HCT116 (cell line): ENCODE measurements at regions not wholly inside any gene's neighbourhood (a gene's known extent, or its start where the extent isn't known, plus 50 kb on each side); places are given as distances from the start of the nearest gene placed in this dataset.

Experiments used
- ATAC-seq: fragments of 200-7000 bp; cut with Tn5 transposase; 2 replicates; pipeline ENCODE4 v1.9.1; 2020; ENCODE audit warnings: mild to moderate bottlenecking, moderate library complexity
- BruUV-seq: library from RNA; stranded (reverse); fragments of 400-500 nt; replicated peaks from 2 replicates; lab custom pipeline; 2021; lab: Mats Ljungman, UMichigan
- CTCF ChIA-PET: fragments of 300-600 bp; sonication (Branson Sonifier 250); formaldehyde crosslinking; loops from one replicate; lab custom pipeline; 2021; ENCODE audit warnings: antibody characterized with exemption; lab: Charles Lee
- POLR2A ChIA-PET: fragments of 300-600, 350-600 bp; sonication (Branson Sonifier 250); formaldehyde crosslinking; loops from one replicate; lab custom pipeline; 2021; ENCODE audit warnings: antibody characterized with exemption; lab: Charles Lee
- RAD21 ChIA-PET, 2 experiments: fragments of 300-600 bp; sonication (Branson Sonifier 250); formaldehyde crosslinking; loops; one replicate each; lab custom pipeline; 2023; ENCODE audit warnings: low total read pairs in 2 of 2; ENCODE audit not compliant: uncharacterized antibody in 2 of 2, unreplicated experiment in 2 of 2, low non-redundant PET in 1 of 2; lab: Charles Lee
- DNase-seq: peaks from one replicate; pipeline ENCODE4 v3.0.0-alpha.2; 2010; ENCODE audit warnings: low read depth, low spot score
- H2AFZ ChIP-seq: fragments of 200-600 bp; shearing (Covaris generic), sonication (generic); 2 replicates; pipeline ENCODE4 v1.6.1; 2017; ENCODE audit warnings: low read depth, mixed run types, mixed read lengths, antibody characterized with exemption, low read length; ENCODE audit not compliant: poor library complexity, severe bottlenecking
- H3K27ac ChIP-seq: 2 replicates; pipeline ENCODE4 v1.5.1; 2012; ENCODE audit warnings: low read depth, low read length
- H3K27me3 ChIP-seq: fragments of 200-600 bp; sonication (generic); 2 replicates; pipeline ENCODE4 v1.6.1; 2016; ENCODE audit warnings: mixed run types, low read length, mixed read lengths; ENCODE audit not compliant: insufficient read depth
- H3K36me3 ChIP-seq, 2 experiments: fragments of 200-500 bp in 1 of 2; fragments of 200-600 bp in 1 of 2; sonication (Bioruptor generic) in 1 of 2; sonication (generic) in 1 of 2; 2 replicates each; pipeline versions ENCODE4 v1.5.1 to v1.6.1; 2014 to 2016; ENCODE audit warnings: low read length in 2 of 2, inconsistent platforms in 1 of 2, mixed read lengths in 1 of 2, mixed run types in 1 of 2; ENCODE audit not compliant: insufficient read depth in 2 of 2, control insufficient read depth in 1 of 2
- H3K4me1 ChIP-seq, 2 experiments: fragments of 200-600 bp in 1 of 2; sonication (generic) in 1 of 2; 2 replicates each; pipeline versions ENCODE4 v1.5.1 to v1.6.1; 2012 to 2017; ENCODE audit warnings: low read length in 2 of 2, inconsistent platforms in 1 of 2, mild to moderate bottlenecking in 1 of 2, mixed read lengths in 1 of 2, mixed run types in 1 of 2, moderate library complexity in 1 of 2; ENCODE audit not compliant: insufficient read depth in 2 of 2, control insufficient read depth in 1 of 2
- H3K4me2 ChIP-seq: fragments of 200-600 bp; sonication (generic); 2 replicates; pipeline ENCODE4 v1.6.1; 2017; ENCODE audit warnings: mixed run types, low read length, mixed read lengths
- H3K4me3 ChIP-seq, 2 experiments: fragments of 200-600 bp in 1 of 2; sonication (generic) in 1 of 2; replicated peaks in 1 of 2; 2 replicates each; pipeline ENCODE4 v1.5.1; 2011 to 2016; ENCODE audit warnings: low read length in 2 of 2, control low read depth in 1 of 2, low read depth in 1 of 2, mild to moderate bottlenecking in 1 of 2, mixed read lengths in 1 of 2, mixed run types in 1 of 2
- H3K79me2 ChIP-seq: fragments of 200-600 bp; sonication (generic); 2 replicates; pipeline ENCODE4 v1.6.1; 2017; ENCODE audit warnings: mild to moderate bottlenecking, mixed run types, low read length, moderate library complexity, mixed read lengths; ENCODE audit not compliant: insufficient read depth
- H3K9ac ChIP-seq: fragments of 200-600 bp; sonication (generic); 2 replicates; pipeline ENCODE4 v1.6.1; 2016; ENCODE audit warnings: low read length, mixed read lengths
- H3K9me2 ChIP-seq: fragments of 200-600 bp; sonication (generic), shearing (Covaris generic); 2 replicates; pipeline ENCODE4 v1.6.1; 2017; ENCODE audit warnings: mixed run types, mild to moderate bottlenecking, moderate library complexity; ENCODE audit not compliant: insufficient read depth
- H3K9me3 ChIP-seq, 2 experiments: fragments of 200-500 bp in 1 of 2; fragments of 200-600 bp in 1 of 2; sonication (Bioruptor generic) in 1 of 2; sonication (generic) in 1 of 2; 2 replicates each; pipeline ENCODE4 v1.6.1; 2014 to 2017; ENCODE audit warnings: low read length in 2 of 2, mixed read lengths in 2 of 2, inconsistent platforms in 1 of 2, low read depth in 1 of 2, mild to moderate bottlenecking in 1 of 2, mixed run types in 1 of 2, moderate library complexity in 1 of 2; ENCODE audit not compliant: control insufficient read depth in 1 of 2, insufficient read depth in 1 of 2
- H4K20me1 ChIP-seq: fragments of 200-600 bp; sonication (generic), shearing (Covaris generic); 2 replicates; pipeline ENCODE4 v1.6.1; 2017; ENCODE audit warnings: mixed run types, mild to moderate bottlenecking, moderate library complexity; ENCODE audit not compliant: insufficient read depth
- CEBPB ChIP-seq: IDR thresholded peaks from 2 replicates; pipeline ENCODE4 v1.6.1; 2012; ENCODE audit warnings: low read depth
- ELF1 ChIP-seq: IDR thresholded peaks from 2 replicates; pipeline ENCODE4 v1.6.1; 2012; ENCODE audit warnings: low read depth, borderline replicate concordance
- EZH2 ChIP-seq: fragments of 200-600 bp; sonication (generic); IDR thresholded peaks from 2 replicates; pipeline ENCODE4 v1.6.1; 2017; ENCODE audit warnings: antibody characterized with exemption, mixed run types
- EZH2phosphoT487 ChIP-seq: fragments of 200-600 bp; IDR thresholded peaks from 2 replicates; pipeline ENCODE4 v1.6.1; 2018; ENCODE audit warnings: antibody characterized with exemption, borderline replicate concordance
- JUND ChIP-seq: IDR thresholded peaks from 2 replicates; pipeline ENCODE4 v1.6.1; 2012
- POLR2AphosphoS5 ChIP-seq: IDR thresholded peaks from 2 replicates; pipeline ENCODE4 v1.6.1; 2011; ENCODE audit warnings: mild to moderate bottlenecking, low read depth, low read length, moderate library complexity
- TCF7L2 ChIP-seq: IDR thresholded peaks from 2 replicates; pipeline ENCODE4 v1.7.0; 2011; ENCODE audit warnings: borderline replicate concordance, inconsistent platforms; ENCODE audit not compliant: insufficient read depth, insufficient read length; ENCODE audit errors: extremely low read depth
- YY1 ChIP-seq: IDR thresholded peaks from 2 replicates; pipeline ENCODE4 v1.6.1; 2011; ENCODE audit warnings: low read length, low read depth, moderate library complexity, mild to moderate bottlenecking; ENCODE audit not compliant: insufficient replicate concordance; ENCODE audit errors: extremely low read depth
- ZFX ChIP-seq: fragments of 450-650 bp; IDR thresholded peaks from 2 replicates; pipeline ENCODE4 v1.6.1; 2017
- ZNF274 ChIP-seq: fragments of 200-500 bp; sonication (Bioruptor generic); IDR thresholded peaks from 2 replicates; pipeline ENCODE4 v1.6.1; 2014; ENCODE audit warnings: mild to moderate bottlenecking, low read depth, low read length, inconsistent platforms
- intact Hi-C: fragments of 100-400 bp; cut with micrococcal nuclease; formaldehyde crosslinking; loops from 2 replicates; pipeline ENCODE4 v1.10.0; 2022
- TF ChIP-seq, protein P1 (sequence below): IDR thresholded peaks from 2 replicates; pipeline ENCODE4 v1.6.1; 2012
- TF ChIP-seq, protein P2 (sequence below), 3 experiments: fragments of 200-600 bp in 1 of 3; sonication (generic) in 1 of 3; IDR thresholded peaks in 2 of 3; conservative IDR thresholded peaks in 1 of 3; 2 replicates each; pipeline ENCODE4 v1.5.1; 2012 to 2017; ENCODE audit warnings: low read depth in 2 of 3, low read length in 2 of 3, antibody characterized with exemption in 1 of 3, borderline replicate concordance in 1 of 3, control low read depth in 1 of 3, mild to moderate bottlenecking in 1 of 3, mixed read lengths in 1 of 3, mixed run types in 1 of 3, moderate library complexity in 1 of 3; ENCODE audit not compliant: insufficient read depth in 1 of 3

DNA sequence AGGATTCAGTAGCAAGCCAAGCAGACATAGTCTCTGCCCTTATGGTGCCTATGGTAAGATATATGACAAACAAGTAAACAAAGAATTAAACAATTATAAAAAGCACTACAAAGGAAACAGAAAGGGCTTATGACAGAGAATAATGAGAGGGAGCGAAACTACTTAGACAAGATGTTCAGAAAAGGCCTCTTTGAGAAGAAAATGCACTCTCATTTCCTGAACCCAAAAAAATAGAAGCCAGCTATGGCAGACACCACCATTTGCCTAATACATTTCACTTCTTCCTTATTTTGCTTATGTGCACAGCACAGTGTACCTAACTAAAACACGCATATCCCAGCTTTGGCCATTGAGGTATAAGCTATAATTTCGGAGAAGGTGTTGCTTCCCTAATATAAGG is 465.5 kb upstream of the PPP2R3A start:
- H3K9me3 ChIP-seq: no peaks in the 10 kb centered on the region
- RAD21 ChIA-PET: no interaction called here
- CTCF ChIA-PET: no interaction called here
- H3K27me3 ChIP-seq: peaks cover 44% of the 10 kb centered on the region
- H3K9me2 ChIP-seq: no peaks in the 10 kb centered on the region
- H2AFZ ChIP-seq: no peak overlapping the region
- no peaks in the 10 kb centered on the region for H3K36me3 ChIP-seq
- no peaks in the 10 kb centered on the region for H4K20me1 ChIP-seq
- ATAC-seq: no peak
- no peaks in the 10 kb centered on the region for H3K79me2 ChIP-seq
- no peak for TF ChIP-seq POLR2AphosphoS5
- no peak for TF ChIP-seq EZH2phosphoT487
- TF ChIP-seq TCF7L2: no peak
- no peak for TF ChIP-seq EZH2
- TF ChIP-seq ZFX: no peak
- TF ChIP-seq, protein P1, sequence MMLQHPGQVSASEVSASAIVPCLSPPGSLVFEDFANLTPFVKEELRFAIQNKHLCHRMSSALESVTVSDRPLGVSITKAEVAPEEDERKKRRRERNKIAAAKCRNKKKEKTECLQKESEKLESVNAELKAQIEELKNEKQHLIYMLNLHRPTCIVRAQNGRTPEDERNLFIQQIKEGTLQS: no peak
- no peak for TF ChIP-seq JUND
- TF ChIP-seq, protein P2, sequence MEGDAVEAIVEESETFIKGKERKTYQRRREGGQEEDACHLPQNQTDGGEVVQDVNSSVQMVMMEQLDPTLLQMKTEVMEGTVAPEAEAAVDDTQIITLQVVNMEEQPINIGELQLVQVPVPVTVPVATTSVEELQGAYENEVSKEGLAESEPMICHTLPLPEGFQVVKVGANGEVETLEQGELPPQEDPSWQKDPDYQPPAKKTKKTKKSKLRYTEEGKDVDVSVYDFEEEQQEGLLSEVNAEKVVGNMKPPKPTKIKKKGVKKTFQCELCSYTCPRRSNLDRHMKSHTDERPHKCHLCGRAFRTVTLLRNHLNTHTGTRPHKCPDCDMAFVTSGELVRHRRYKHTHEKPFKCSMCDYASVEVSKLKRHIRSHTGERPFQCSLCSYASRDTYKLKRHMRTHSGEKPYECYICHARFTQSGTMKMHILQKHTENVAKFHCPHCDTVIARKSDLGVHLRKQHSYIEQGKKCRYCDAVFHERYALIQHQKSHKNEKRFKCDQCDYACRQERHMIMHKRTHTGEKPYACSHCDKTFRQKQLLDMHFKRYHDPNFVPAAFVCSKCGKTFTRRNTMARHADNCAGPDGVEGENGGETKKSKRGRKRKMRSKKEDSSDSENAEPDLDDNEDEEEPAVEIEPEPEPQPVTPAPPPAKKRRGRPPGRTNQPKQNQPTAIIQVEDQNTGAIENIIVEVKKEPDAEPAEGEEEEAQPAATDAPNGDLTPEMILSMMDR (IDR thresholded peaks at IDR 0.05 in 2 of 3, conservative IDR thresholded peaks at IDR 0.05 in 1 of 3; ENCODE audit: borderline replicate concordance in 1 of 3, insufficient read depth in 1 of 3, low read depth in 2 of 3, low read length in 2 of 3): no peak
- TF ChIP-seq ELF1: no peak
- TF ChIP-seq ZNF274: no peak
- no peak for TF ChIP-seq YY1
- no peak for TF ChIP-seq CEBPB
- TF ChIP-seq, all 23 proteins: peak for 0
- Histone ChIP-seq H3K27ac (no peak overlapping the region), H3K9ac (no peak overlapping the region), H3K4me3 (no peak overlapping the region), H3K4me1 (no peaks in the 10 kb centered on the region), H3K4me2 (no peak overlapping the region)
- POLR2A ChIA-PET: no interaction called here
- intact Hi-C loops: loop anchor here (5.0 kb wide), 1 partner anchor 898 kb away; no protein-coding TSS in a partner anchor
- no TSS peak for BruUV-seq
- DNase-seq: no peak
